ENCODE measurements at regions not wholly inside any gene's neighbourhood (a gene's known extent, or its start where the extent isn't known, plus 50 kb on each side); places are given as distances from the start of the nearest gene placed in this dataset.
"Not testable (repeated sequence)": the region's sequence is repeated elsewhere in the genome, so short reads cannot be mapped to it uniquely, and the experiment has no call there.

GRCh38 chr16:35102780-35103403 lies 1643.5 kb downstream of the TP53TG3F start:
- peak; percentile 0 to 43 for DNase-seq

DNA sequence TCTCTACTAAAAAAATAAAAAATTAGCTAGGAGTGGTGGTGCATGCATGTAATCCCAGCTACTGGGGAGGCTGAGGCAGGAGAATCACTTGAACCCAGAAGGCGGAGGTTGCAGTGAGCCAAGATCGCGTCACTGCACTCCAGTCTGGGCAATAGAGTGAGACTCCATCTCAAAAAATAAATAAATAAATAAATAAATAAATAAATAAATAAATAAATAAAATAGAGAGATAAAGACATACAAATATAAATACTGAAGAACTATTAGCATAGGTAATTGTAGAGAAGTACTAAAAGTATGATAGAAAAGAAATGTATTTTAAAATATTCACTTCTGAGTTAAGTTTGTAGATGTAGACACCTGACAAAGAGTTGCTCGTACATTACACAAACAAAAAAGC lies 1652.4 kb downstream of the TP53TG3F start:
- DNase-seq, result not testable (repeated sequence)

DNA sequence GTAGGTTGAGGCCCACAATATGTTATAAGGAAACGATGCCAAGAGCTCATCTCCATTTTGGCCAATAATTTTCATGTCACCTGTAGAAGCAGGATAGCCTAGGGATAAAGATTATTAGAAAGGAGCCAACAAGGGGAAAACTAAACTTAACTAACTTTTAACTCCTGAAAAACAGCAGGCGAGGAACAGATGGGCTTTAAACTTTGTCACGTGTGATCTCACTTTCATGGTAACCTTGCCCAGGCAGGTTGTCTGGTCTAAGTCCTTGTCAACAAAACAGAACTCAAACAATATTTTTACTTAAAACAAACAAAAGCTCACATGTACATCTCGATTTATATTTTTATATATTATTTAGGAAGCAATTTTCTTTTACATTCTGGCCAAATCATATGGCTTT lies 1672.0 kb downstream of the TP53TG3F start:
- no peak for DNase-seq

DNA sequence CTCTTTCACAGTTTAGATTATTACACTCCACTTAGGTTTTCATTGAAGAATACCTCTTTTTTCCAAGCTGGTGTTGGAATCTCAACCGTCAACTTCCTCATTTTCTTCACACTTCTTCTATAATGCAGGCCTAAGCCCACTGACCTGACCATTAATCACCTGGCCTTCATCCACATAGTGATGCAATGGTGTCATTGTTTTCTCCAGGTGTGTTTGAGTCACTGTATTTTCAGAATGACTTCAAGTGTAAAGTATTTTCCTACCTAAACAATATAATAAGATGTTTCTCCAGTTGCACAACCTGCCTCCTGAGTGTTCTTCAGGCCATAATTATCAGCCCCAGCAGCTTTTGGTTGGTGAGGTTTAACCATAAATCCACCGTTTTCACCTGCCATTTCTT lies 1675.1 kb downstream of the TP53TG3F start:
- DNase-seq, result no peak

DNA sequence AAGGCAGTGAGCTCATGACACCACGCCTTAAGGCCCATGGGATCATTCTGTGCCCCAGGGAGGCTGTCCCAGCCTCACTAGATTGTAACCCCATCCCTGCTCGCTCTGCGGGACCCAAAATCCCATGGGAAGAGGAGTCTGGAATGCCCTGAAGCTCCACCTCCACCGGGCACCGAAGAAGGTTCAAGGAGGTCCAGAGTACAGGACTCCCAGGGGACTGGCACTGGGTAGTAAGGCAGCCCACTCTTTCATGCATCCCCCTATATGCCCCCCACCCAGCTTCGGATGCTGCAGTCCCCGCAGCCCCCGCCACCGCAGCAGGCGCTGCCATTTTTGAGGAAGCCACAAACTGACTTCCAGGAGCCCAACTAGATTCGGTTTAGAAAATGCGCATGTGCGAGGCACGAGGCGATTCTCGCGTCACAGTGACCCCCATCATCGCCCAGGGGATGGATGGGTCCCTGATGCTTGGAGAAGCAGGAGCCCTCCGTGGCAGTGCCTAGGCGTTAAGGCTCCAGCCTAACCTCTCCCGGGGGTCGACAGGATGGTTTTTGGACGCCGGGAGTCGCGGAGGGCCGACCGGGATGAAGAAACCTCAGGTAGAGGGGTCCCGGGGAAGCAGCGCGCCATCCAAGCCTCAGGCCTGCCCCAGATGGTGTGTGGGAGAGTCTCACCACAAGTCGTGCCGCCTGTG lies 1681.0 kb downstream of the TP53TG3F start:
- DNase-seq, result no peak

GRCh38 chr16:35141303-35141702 lies 1681.9 kb downstream of the TP53TG3F start:
- no peak for DNase-seq

GRCh38 chr16:35142147-35142808 lies 1682.9 kb downstream of the TP53TG3F start:
- no peak for DNase-seq

DNA sequence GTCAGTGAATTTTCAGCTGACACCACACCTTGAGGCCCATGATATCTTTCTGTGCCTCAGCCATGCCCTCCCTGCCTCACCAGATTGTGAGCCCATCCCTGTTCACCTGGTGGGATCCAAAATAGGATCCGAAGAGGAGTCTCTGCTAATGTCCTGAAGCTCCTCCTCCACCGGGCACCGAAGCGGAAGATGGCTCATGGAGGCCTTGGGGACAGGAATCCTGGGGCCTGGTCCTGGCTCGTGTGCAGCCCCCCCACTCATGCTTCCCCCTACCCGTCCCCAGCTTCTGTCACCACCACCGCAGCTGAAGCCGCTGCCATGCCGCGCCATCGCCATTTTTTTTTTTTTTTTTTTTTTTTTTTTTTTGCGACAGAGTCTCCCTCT lies 1683.4 kb downstream of the TP53TG3F start:
- no peak for DNase-seq

DNA sequence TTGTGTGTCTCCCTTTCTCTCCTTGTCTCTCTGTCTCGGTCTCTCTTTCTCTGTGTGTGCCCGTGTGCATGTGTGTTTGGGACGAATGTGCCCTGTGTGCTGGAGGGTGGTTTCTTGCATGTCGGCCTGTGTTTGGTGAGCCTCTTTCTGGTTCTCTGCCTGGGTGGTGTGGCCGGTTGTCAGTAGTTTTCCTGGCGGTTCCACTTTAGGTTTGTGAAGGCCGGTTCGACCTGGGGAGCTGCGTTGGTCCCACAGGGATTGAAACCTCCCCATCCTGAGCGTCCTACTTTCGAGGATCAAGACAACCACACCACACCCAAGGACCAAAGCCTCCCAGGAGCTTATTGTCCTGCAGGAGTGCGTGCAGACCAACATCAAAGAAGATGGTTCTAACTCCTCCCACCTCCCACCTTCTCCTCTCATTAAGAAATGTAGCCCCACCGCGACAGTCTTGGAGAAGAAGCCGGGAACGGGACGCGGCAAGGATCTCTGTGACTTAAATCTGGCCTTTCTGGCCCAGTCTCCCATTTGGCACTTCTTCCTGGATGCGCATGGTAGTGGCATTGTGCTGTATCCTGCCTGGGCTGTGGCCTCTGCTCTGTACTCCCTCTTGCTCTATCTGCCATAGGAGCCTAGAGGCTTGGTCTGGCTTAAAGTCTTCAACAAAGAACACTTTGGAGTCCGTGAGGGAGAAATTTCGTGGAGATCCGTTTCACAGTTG lies 1685.0 kb downstream of the TP53TG3F start:
- no peak for DNase-seq

GRCh38 chr16:35146031-35146710 lies 1686.8 kb downstream of the TP53TG3F start:
- no peak for DNase-seq

DNA sequence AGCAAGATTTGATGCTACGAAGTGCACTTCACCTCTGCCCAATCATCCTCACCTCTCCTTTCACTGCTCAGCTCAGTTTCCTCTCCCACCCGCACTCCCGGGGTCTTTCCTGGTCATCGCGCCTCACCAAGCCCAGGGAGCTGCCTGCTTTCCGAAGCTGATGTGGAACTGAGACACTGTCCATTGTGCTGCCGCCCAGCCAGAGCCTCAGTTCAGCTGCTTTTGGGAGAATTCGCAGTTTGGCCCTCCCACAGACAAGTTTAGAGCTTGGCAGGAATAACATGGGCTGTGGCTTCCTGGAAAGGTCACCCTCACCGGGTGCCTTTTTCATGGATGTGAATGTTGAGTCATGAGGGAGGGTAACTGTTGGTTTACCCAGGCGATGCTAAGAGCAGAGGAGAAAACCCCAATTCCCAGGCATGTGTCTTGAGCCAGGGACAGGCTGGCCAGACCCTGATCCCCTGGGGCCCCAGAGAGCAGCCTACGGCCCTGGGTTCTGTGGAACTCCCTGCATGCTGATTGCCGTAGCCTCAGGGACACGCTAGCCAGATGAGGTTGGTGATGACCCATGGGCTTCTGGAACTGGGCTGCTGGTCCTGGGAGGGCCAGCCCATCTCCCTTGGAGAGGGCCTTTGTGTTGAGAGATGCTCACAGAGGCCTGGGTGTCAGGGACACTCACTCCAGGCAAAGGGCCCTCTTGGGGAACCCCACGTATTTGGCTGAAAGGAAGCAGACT lies 1687.5 kb downstream of the TP53TG3F start:
- DNase-seq, result no peak

- DNase-seq, result no peak
Observed at GRCh38 chr16:35147556-35148504, 1688.4 kb downstream of the TP53TG3F start.

- DNase-seq, result no peak
Observed at GRCh38 chr16:35148748-35149147, 1689.3 kb downstream of the TP53TG3F start.

GRCh38 chr16:35149550-35149949 lies 1690.1 kb downstream of the TP53TG3F start:
- DNase-seq, result no peak

DNA sequence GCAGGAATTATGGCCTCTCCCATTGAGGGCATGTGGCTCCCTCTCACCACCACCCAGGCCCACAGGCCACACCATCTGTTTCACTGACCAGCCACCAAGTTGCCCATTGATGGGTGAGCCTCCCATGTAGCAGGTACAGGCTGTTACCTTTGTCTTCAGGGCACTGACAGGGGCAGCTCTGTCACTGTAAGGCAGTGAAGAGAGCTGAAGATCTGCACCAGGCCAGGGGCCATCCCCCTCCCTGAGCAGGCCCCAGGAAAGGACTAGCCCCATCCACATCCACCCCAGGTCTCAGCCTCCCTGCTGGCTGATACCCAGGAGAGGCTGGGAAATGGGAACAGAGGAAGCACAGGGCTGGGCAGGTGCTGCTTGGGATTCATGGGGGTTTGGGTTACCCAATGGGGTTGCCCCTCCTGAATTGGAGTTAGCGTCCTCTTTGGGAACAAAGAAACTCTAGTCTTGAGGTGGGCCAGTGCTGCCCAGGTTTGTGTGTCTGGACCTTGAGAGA lies 1691.4 kb downstream of the TP53TG3F start:
- no peak for DNase-seq

DNA sequence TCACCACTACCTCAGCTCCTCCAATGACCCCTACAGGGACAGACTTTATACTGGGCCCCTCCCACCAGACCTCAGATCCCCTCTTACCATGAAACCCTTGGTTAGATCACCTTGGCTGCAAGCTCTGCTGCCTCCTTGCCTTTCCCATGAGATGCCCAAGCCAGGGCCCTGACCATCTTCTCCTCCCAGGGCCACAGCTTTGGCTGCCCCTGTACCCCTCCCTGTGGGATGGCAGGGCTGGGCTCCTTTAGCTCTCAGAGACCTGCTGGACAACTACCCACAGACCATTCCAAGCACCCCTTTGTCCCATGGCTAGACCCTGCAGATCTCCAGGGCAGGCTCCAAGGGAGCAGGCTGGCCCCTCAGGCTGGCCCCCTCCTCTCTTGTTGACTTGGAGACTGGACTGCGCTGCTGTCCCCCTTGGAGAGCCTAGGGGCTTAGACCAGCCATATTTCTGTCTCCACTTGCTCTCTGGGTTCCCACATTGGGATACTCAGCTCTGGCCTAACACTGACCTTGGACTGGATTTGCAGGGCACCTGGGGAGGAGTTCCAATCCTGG lies 1692.7 kb downstream of the TP53TG3F start:
- DNase-seq, result no peak

DNA sequence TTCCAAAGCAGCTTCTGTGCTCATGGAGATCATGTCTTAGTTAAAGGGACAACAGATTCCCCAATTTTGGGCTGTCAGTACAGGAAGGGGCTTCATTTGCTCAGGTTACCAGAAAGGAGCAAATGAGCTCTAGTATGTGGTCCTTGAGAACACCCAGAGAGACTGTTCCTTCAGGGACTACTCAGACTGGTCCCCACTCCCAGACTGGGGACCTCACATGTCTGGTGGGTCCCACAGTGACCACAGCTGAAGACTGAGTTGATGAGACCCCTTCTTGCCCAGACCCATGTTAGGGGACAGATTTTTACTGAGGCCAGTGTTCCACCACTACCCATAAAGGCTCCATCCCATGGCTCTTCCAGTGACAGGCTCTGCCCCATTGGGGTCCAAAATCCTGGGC lies 1695.2 kb downstream of the TP53TG3F start:
- no peak for DNase-seq

GRCh38 chr16:35157549-35157948 lies 1698.1 kb downstream of the TP53TG3F start:
- DNase-seq, result not testable (repeated sequence)

DNA sequence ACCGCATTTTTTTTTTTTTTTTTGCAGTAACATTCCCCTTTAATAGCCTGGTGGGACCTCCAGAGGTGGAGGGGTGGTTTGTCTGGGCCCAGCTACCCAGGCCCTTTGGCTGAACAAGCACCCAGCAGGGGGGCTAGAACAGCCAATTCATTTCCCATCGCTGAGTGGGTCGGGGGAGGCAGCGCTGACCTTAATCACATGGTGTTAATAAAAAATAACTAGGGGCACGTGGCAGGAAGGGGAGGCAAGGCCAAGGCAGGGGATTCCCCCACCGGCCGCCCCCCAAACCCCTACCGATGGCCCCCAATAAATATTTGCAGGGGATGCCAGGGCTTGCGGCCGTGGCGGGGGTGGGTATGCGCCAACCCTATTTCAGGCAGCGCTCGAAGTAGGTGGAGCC lies 1709.9 kb downstream of the TP53TG3F start:
- DNase-seq, result not testable (repeated sequence)

DNA sequence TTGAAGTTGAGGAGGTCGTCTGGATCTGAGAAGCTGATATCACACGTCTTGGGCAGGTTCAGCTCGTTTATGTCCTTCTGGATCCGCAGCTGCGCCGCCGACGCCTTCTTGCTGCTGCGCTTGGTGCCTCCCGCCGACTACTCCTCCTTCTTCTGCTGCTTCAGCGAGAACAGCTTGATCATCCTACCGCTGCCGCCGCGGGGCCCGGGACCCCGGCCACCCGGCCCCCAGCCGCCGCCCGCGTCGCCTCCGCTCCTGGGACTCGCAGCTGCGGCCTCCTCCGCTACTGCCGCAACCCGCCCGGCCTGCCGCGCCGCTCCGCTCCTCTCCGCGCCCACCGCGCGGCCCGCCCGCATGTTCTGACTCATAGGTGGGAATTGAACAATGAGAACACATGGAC lies 1710.6 kb downstream of the TP53TG3F start:
- not testable (repeated sequence) for DNase-seq
